ENCODE measurements at regions not wholly inside any gene's neighbourhood (a gene's known extent, or its start where the extent isn't known, plus 50 kb on each side); places are given as distances from the start of the nearest gene placed in this dataset.
"Not testable (repeated sequence)": the region's sequence is repeated elsewhere in the genome, so short reads cannot be mapped to it uniquely, and the experiment has no call there.

GRCh38 chr3:127417709-127418559, 130.1 kb upstream of the PRR20G start:
- Histone ChIP-seq H3K4me1 (no peaks in the 10 kb centered on the region), H3K27me3 (peaks cover 5% of the 10 kb centered on the region), H3K4me3 (no peak overlapping the region), H3K9me3 (no peaks in the 10 kb centered on the region), H3K36me3 (no peaks in the 10 kb centered on the region), H3K27ac (no peak overlapping the region)
- intact Hi-C loops (cut with DNase I): no loop called here
- TF ChIP-seq CTCF (IDR thresholded peaks at IDR 0.05): no peak
- no peak for DNase-seq (ENCODE audit: low spot score in 2 of 2)

- intact Hi-C loops (cut with DNase I): no loop called here
- Histone ChIP-seq H3K36me3 (no peaks in the 10 kb centered on the region), H3K4me1 (no peaks in the 10 kb centered on the region), H3K27ac (no peak overlapping the region), H3K4me3 (no peak overlapping the region), H3K27me3 (no peaks in the 10 kb centered on the region), H3K9me3 (no peaks in the 10 kb centered on the region)
- TF ChIP-seq CTCF (IDR thresholded peaks at IDR 0.05): no peak
- DNase-seq (ENCODE audit: low spot score in 2 of 2): peak in 1 of 2 donors; percentile 33
Observed at GRCh38 chr3:127413871-127414270, 126.0 kb upstream of the PRR20G start.

GRCh38 chr3:127413318-127413673, 125.5 kb upstream of the PRR20G start:
- TF ChIP-seq CTCF (IDR thresholded peaks at IDR 0.05): no peak
- intact Hi-C loops (cut with DNase I): no loop called here
- Histone ChIP-seq H3K27ac (no peak overlapping the region), H3K27me3 (no peaks in the 10 kb centered on the region), H3K9me3 (no peaks in the 10 kb centered on the region), H3K36me3 (no peaks in the 10 kb centered on the region), H3K4me1 (no peaks in the 10 kb centered on the region), H3K4me3 (no peak overlapping the region)
- peak in 1 of 2 donors; percentile 33 for DNase-seq (ENCODE audit: low spot score in 2 of 2)

- no peak for TF ChIP-seq CTCF (IDR thresholded peaks at IDR 0.05)
- Histone ChIP-seq H3K27me3 (no peaks in the 10 kb centered on the region), H3K27ac (no peak overlapping the region), H3K9me3 (no peaks in the 10 kb centered on the region), H3K4me1 (no peaks in the 10 kb centered on the region), H3K4me3 (no peak overlapping the region), H3K36me3 (no peaks in the 10 kb centered on the region)
- peak in 1 of 2 donors; percentile 22 for DNase-seq (ENCODE audit: low spot score in 2 of 2)
- intact Hi-C loops (cut with DNase I): no loop called here
Observed at GRCh38 chr3:127412578-127413317, 124.9 kb upstream of the PRR20G start.

GRCh38 chr3:127411875-127412274, 124.0 kb upstream of the PRR20G start:
- DNase-seq (ENCODE audit: low spot score in 2 of 2); H3K4me1 ChIP-seq; H3K9me3 ChIP-seq; H3K36me3 ChIP-seq; H3K4me3 ChIP-seq; intact Hi-C loops (cut with DNase I); H3K27ac ChIP-seq; H3K27me3 ChIP-seq: not testable (repeated sequence)

GRCh38 chr3:127411083-127411727, 123.4 kb upstream of the PRR20G start:
- H3K27me3 ChIP-seq: no peaks in the 10 kb centered on the region
- H3K36me3 ChIP-seq: no peaks in the 10 kb centered on the region
- intact Hi-C loops (cut with DNase I): no loop called here
- DNase-seq (ENCODE audit: low spot score in 2 of 2): peak in 1 of 2 donors; percentile 34
- H3K27ac ChIP-seq: no peak overlapping the region
- H3K9me3 ChIP-seq: no peaks in the 10 kb centered on the region
- no peaks in the 10 kb centered on the region for H3K4me1 ChIP-seq
- no peak overlapping the region for H3K4me3 ChIP-seq
- TF ChIP-seq CTCF (IDR thresholded peaks at IDR 0.05): no peak

All from ascending aorta (tissue), 2 donors.